Retinal pigment epithelial cell (primary cell): ENCODE measurements at regions not wholly inside any gene's neighbourhood (a gene's known extent, or its start where the extent isn't known, plus 50 kb on each side); places are given as distances from the start of the nearest gene placed in this dataset.

Experiments used
- DNase-seq: peaks from one replicate; pipeline ENCODE4 v3.0.0-alpha.2; 2010; ENCODE audit warnings: low read depth
- H3K4me3 ChIP-seq: 2 replicates; pipeline ENCODE4 v1.5.1; 2011; ENCODE audit warnings: mild to moderate bottlenecking, low read length, control low read depth, moderate library complexity
- TF ChIP-seq, protein P1 (sequence below): conservative IDR thresholded peaks from 2 replicates; pipeline ENCODE4 v1.5.1; 2011; ENCODE audit warnings: low read depth, low read length, control low read depth, inconsistent platforms

DNA sequence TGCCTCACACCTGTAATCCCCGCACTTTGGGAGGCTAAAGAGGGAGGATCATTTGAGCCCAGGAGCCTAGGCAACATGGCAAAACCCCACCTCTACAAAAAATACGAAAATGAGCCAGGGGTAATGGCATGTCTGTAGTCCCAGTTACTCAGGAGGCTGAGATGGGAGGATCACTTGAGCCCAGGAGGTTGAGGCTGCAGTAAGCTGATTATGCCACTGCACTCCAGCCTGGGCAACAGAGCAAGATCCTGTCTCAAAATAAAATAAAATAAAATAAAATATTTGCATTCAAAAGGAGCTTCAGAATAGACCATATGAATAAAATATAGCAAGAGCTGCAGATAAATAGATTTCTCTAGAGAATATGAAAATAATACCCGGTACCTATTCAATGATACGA lies 71.5 kb upstream of the ATF7IP2 start:
- DNase-seq: no peak
- TF ChIP-seq, protein P1, sequence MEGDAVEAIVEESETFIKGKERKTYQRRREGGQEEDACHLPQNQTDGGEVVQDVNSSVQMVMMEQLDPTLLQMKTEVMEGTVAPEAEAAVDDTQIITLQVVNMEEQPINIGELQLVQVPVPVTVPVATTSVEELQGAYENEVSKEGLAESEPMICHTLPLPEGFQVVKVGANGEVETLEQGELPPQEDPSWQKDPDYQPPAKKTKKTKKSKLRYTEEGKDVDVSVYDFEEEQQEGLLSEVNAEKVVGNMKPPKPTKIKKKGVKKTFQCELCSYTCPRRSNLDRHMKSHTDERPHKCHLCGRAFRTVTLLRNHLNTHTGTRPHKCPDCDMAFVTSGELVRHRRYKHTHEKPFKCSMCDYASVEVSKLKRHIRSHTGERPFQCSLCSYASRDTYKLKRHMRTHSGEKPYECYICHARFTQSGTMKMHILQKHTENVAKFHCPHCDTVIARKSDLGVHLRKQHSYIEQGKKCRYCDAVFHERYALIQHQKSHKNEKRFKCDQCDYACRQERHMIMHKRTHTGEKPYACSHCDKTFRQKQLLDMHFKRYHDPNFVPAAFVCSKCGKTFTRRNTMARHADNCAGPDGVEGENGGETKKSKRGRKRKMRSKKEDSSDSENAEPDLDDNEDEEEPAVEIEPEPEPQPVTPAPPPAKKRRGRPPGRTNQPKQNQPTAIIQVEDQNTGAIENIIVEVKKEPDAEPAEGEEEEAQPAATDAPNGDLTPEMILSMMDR: no peak
- no peak overlapping the region for H3K4me3 ChIP-seq

DNA sequence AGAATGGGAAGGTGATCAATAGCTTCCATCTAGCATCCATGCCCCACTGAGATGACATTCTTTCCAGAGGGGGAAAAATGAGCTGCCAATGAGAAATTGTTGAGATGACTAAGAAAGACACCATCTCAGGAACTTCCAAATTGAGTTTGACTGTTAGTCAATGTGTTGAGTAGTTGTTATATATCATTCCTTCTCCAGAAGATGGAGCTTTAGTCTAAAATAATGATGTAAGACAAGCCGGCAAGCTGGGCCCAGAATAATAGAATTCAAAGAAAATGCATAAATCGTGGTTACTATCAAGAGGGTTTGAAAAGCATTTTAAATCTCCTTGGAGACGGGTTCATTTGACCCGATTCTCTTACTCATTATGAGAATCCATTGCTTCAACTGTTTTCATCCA lies 71.0 kb upstream of the ATF7IP2 start:
- no peak for DNase-seq
- TF ChIP-seq, protein P1: peak; percentile 22
- H3K4me3 ChIP-seq: no peak overlapping the region

DNA sequence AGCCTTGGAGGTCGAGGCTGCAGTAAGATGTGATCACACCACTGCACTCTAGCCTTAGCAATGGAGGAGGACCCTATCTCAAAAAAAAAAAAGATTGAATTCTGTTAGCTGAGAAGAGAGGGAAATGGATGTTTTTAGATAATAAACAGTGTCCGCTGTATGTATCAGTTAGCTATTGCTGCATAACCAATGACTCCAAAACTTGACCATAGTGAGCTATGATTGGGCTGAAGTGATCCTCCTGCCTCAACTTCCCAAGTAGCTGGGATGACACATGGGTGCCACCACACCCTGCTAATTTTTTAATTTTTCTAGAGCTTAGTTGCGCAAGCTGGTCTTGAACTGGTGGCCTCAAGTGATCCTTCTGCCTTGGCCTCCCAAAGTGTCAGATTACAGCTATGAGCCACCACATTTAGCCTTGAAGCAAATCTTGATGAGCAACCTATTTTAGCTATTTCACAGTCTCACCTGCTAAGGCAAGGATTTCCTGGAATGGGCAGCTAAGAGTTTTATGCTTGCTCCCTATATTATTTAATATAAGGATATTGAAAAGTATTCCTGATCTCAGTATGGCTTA lies 68.3 kb upstream of the ATF7IP2 start:
- TF ChIP-seq, protein P1: no peak
- no peak for DNase-seq
- H3K4me3 ChIP-seq: no peak overlapping the region

DNA sequence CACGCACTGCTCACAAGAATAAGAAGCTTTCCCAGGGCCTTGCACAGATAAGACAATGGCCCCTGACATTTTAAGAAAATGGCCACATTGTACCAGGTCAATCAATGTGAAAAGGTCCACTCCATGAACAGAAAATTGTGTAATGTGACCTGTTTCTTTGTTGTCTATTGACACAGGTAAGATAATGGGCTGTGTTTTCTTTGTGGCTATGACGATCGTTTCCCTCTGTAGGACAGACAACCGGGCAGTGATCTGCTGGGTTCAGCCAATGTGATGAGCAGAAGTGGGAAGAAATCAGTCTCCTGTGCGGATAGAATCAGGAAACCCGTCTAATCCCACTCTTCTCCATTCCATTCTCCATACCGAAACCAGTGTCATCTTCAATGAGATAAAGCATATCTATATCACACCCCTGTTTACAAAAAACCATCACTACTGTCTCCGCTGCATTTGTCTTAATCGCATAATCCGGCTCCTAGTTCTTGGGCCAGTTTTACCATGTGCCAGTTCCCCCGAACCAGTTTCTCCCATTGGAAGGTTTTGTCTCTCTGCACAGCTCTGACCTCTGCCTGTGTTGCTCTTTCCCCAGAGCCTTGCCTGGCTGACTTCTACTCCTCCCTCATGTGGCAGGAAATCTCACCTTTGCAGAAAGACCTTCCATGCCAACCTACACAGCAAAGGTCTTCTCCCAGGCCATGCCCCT lies 66.9 kb upstream of the ATF7IP2 start:
- TF ChIP-seq, protein P1: no peak
- no peak overlapping the region for H3K4me3 ChIP-seq
- no peak for DNase-seq

DNA sequence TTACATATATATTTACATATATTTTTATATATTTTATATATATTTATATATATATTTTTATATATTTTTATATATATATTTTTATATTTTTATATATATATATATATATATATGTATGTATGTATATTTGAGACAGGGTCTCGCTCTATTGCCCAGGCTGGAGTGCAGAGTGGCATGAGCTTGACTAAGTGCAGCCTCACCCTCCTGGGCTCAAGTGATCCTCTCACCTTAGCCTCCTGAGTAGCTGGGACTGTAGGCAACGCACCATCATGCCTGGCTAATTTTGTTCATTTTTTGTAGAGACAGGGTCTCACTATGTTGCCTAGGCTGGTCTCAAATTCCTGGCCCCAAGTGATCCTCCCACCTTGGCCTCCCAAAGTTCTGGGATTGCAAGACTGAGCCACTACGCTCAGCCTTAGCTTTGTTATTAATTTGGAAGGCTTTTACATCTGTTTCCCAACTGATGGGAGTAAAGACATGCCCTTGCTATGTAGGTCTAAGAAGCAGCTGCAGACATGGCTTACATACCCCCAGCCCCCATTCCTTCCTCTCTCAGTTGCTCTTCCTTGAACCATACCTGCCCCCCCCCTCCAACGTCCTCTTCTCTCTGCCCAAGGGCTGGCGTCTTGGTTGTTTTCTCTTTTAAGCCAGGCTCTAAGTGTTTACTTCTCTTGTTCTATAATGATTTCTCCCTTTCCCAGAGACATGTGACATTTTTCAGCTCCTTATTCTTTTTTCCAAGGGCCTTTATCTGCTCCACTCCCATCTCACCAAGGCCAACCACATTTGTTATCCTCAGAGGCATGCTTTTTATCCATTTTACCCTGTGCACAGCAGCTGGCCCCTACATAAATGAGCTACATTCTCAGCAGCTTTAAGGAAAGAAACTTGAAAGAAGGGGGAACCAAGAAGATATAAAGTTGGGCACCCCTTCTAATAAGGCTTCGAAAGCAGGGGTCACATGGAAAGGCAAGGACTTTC lies 64.2 kb upstream of the ATF7IP2 start:
- no peak for DNase-seq
- TF ChIP-seq, protein P1: no peak
- no peak overlapping the region for H3K4me3 ChIP-seq

DNA sequence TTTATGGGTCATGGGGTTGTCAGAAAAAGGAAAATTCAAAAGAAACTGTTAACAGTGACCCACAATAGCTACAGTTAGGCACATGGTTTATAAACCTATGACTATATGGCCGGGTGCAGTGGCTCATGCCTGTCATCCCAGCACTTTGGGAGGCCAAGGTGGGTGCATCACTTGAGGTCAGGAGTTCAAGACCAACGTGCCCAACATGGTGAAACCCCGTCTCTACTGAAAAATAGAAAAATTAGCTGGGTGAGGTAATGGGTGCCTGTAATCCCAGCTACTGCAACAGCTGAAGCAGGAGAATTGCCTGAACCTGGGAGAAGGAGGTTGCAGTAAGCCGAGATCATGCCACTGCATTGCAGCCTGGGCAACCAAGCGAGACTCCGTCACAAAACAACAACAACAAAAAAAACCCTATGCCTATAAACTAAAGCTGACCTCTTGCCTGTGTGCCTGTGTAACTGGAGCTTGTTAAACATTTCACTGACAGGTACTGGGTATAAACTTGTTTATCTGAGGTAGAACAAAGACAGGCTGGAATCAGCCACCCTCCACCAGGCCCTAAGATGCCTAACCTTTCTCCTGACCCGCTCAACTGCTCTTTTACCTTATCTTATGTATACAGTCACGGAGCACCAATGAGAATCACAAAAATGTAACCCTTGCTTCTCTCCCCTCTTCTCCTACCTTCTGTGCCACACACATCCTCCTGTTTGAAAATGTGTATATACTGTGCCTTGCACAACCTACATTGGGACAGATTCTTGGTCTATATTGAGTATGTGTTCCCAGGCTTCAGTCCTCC lies 62.9 kb upstream of the ATF7IP2 start:
- H3K4me3 ChIP-seq: no peak overlapping the region
- TF ChIP-seq, protein P1: no peak
- no peak for DNase-seq
